ENCODE measurements at regions not wholly inside any gene's neighbourhood (a gene's known extent, or its start where the extent isn't known, plus 50 kb on each side); places are given as distances from the start of the nearest gene placed in this dataset.

GRCh38 chr12:115571027-115571426 lies 706.5 kb downstream of the MED13L start:
- Histone ChIP-seq H3K27ac (no peak overlapping the region), H3K36me3 (no peaks in the 10 kb centered on the region), H3K4me3 (no peak overlapping the region), H3K4me1 (peaks cover 0 to 3% (median 0%) of the 10 kb centered on the region in 4 donors), H3K27me3 (no peaks in the 10 kb centered on the region), H3K9me3 (no peaks in the 10 kb centered on the region)
- intact Hi-C loops (cut with DNase I; ENCODE audit: low total_unique reads) (no loop called here), in situ Hi-C loops (cut with MboI; ENCODE audit: low pct_ligation_motif_present in 1 of 4, low pct_unique_long_range_greater_than_20kb in 1 of 4, low sequenced_read_pairs in 3 of 4) (no loop called here)
- TF ChIP-seq EP300 (IDR thresholded peaks at IDR 0.05; ENCODE audit: low read depth) (no peak), POLR2AphosphoS5 (IDR thresholded peaks at IDR 0.05) (no peak), CTCF (IDR thresholded peaks at IDR 0.05) (no peak), POLR2A (IDR thresholded peaks at IDR 0.05) (no peak)
- WGBS, 2 donors (ENCODE audit: low coverage in 1 of 2), result 87 to 97% methylated on average over 2 of the region's 2 CpGs
- DNase-seq, result no peak

GRCh38 chr12:115570069-115570777 lies 707.3 kb downstream of the MED13L start:
- in situ Hi-C loops (cut with MboI; ENCODE audit: low pct_ligation_motif_present in 1 of 4, low pct_unique_long_range_greater_than_20kb in 1 of 4, low sequenced_read_pairs in 3 of 4), result no loop called here
- Histone ChIP-seq H3K9me3 (no peaks in the 10 kb centered on the region), H3K4me3 (peak overlapping the region in 1 of 4 donors; percentile 5), H3K4me1 (peaks cover 0 to 3% (median 0%) of the 10 kb centered on the region in 4 donors), H3K27me3 (no peaks in the 10 kb centered on the region), H3K36me3 (no peaks in the 10 kb centered on the region), H3K27ac (no peak overlapping the region)
- intact Hi-C loops (cut with DNase I; ENCODE audit: low total_unique reads), result no loop called here
- no peak for DNase-seq
- 55 to 78% methylated on average over 4 to 27 of the region's 27 CpGs for WGBS, 2 donors (ENCODE audit: low coverage in 1 of 2)
- TF ChIP-seq POLR2A (IDR thresholded peaks at IDR 0.05) (no peak), POLR2AphosphoS5 (IDR thresholded peaks at IDR 0.05) (no peak), CTCF (IDR thresholded peaks at IDR 0.05) (no peak), EP300 (IDR thresholded peaks at IDR 0.05; ENCODE audit: low read depth) (no peak)

- DNase-seq, result no peak
- H3K36me3 ChIP-seq, result no peaks in the 10 kb centered on the region
- H3K4me3 ChIP-seq, result no peak overlapping the region
- no peaks in the 10 kb centered on the region for H3K27me3 ChIP-seq
- H3K27ac ChIP-seq, result no peak overlapping the region
- WGBS, 2 donors (ENCODE audit: low coverage in 1 of 2), result 77 to 81% methylated on average over 4 to 9 of the region's 9 CpGs
- H3K4me1 ChIP-seq, result peaks cover 0 to 3% (median 0%) of the 10 kb centered on the region in 4 donors
- in situ Hi-C loops (cut with MboI; ENCODE audit: low pct_ligation_motif_present in 1 of 4, low pct_unique_long_range_greater_than_20kb in 1 of 4, low sequenced_read_pairs in 3 of 4), result no loop called here
- no peak for TF ChIP-seq CTCF (IDR thresholded peaks at IDR 0.05)
- no peak for TF ChIP-seq POLR2AphosphoS5 (IDR thresholded peaks at IDR 0.05)
- TF ChIP-seq POLR2A (IDR thresholded peaks at IDR 0.05), result no peak
- TF ChIP-seq EP300 (IDR thresholded peaks at IDR 0.05; ENCODE audit: low read depth), result no peak
- intact Hi-C loops (cut with DNase I; ENCODE audit: low total_unique reads), result no loop called here
- H3K9me3 ChIP-seq, result no peaks in the 10 kb centered on the region
Observed at GRCh38 chr12:115569345-115570068, 708.0 kb downstream of the MED13L start.

GRCh38 chr12:115558281-115558680 lies 719.2 kb downstream of the MED13L start:
- no peaks in the 10 kb centered on the region for H3K36me3 ChIP-seq
- no peaks in the 10 kb centered on the region for H3K4me1 ChIP-seq
- DNase-seq, result no peak
- WGBS, 2 donors (ENCODE audit: low coverage in 1 of 2), result 83% methylated on average over 5 of the region's 5 CpGs; no CpG with 5 or more reads in 1 of the 2 donors
- no peak overlapping the region for H3K4me3 ChIP-seq
- in situ Hi-C loops (cut with MboI; ENCODE audit: low pct_ligation_motif_present in 1 of 4, low pct_unique_long_range_greater_than_20kb in 1 of 4, low sequenced_read_pairs in 3 of 4) (no loop called here), intact Hi-C loops (cut with DNase I; ENCODE audit: low total_unique reads) (no loop called here)
- no peaks in the 10 kb centered on the region for H3K27me3 ChIP-seq
- TF ChIP-seq POLR2A (IDR thresholded peaks at IDR 0.05) (no peak), EP300 (IDR thresholded peaks at IDR 0.05; ENCODE audit: low read depth) (no peak), CTCF (IDR thresholded peaks at IDR 0.05) (no peak), POLR2AphosphoS5 (IDR thresholded peaks at IDR 0.05) (no peak)
- H3K9me3 ChIP-seq, result peaks cover 3 to 5% of the 10 kb centered on the region in 2 donors
- H3K27ac ChIP-seq, result no peak overlapping the region
